Neural progenitor cell (in vitro differentiated cells): ENCODE measurements at regions not wholly inside any gene's neighbourhood (a gene's known extent, or its start where the extent isn't known, plus 50 kb on each side); places are given as distances from the start of the nearest gene placed in this dataset.
A peak's percentile ranks its signal among the peaks of the same experiment; 100 is the strongest.

Experiments used
- DNase-seq: peaks from one replicate; pipeline ENCODE4 v3.0.0-alpha.2; 2016; ENCODE audit warnings: low spot score
- H2AFZ ChIP-seq: fragments of 200-600 bp; sonication (generic); replicated peaks from 2 replicates; pipeline ENCODE4 v1.6.1; 2016; ENCODE audit warnings: antibody characterized with exemption
- H3F3A ChIP-seq: fragments of 200-600 bp; sonication (generic); 2 replicates; pipeline ENCODE4 v1.6.1; 2016; ENCODE audit warnings: antibody characterized with exemption, low read depth
- H3K27ac ChIP-seq: fragments of 200-600 bp; sonication (generic); 2 replicates; pipeline ENCODE4 v1.5.1; 2016; ENCODE audit warnings: mild to moderate bottlenecking
- H3K27me3 ChIP-seq: fragments of 200-600 bp; sonication (generic); 2 replicates; pipeline ENCODE4 v1.6.1; 2016; ENCODE audit warnings: mild to moderate bottlenecking, moderate library complexity
- H3K36me3 ChIP-seq: fragments of 200-600 bp; sonication (generic); 2 replicates; pipeline ENCODE4 v1.5.1; 2016
- H3K4me1 ChIP-seq: fragments of 200-600 bp; sonication (generic); 2 replicates; pipeline ENCODE4 v1.6.1; 2016; ENCODE audit warnings: mixed run types
- H3K4me2 ChIP-seq: fragments of 200-600 bp; sonication (generic); 2 replicates; pipeline ENCODE4 v1.6.1; 2016
- H3K4me3 ChIP-seq: fragments of 200-600 bp; sonication (generic); 2 replicates; pipeline ENCODE4 v1.5.1; 2016
- H3K79me2 ChIP-seq: fragments of 200-600 bp; sonication (generic); 2 replicates; pipeline ENCODE4 v1.6.1; 2016; ENCODE audit warnings: low read depth
- H3K9ac ChIP-seq: fragments of 200-600 bp; sonication (generic); 2 replicates; pipeline ENCODE4 v1.6.1; 2016
- H3K9me3 ChIP-seq: fragments of 200-600 bp; sonication (generic); 2 replicates; pipeline ENCODE4 v1.5.1; 2016; ENCODE audit warnings: low read depth
- H4K20me1 ChIP-seq: fragments of 200-600 bp; sonication (generic); 2 replicates; pipeline ENCODE4 v1.6.1; 2016; ENCODE audit warnings: low read depth
- H3K27ac Mint-ChIP-seq: 3 replicates; pipeline ENCODE4 v1.8.0; 2021; ENCODE audit warnings: mixed read lengths
- H3K27me3 Mint-ChIP-seq: 2 replicates; pipeline ENCODE4 v1.8.0; 2022; ENCODE audit warnings: low read depth, mild to moderate bottlenecking, inconsistent platforms, moderate library complexity, mixed read lengths; ENCODE audit not compliant: insufficient read depth
- H3K36me3 Mint-ChIP-seq: 3 replicates; pipeline ENCODE4 v1.8.0; 2021; ENCODE audit warnings: mixed read lengths
- H3K4me1 Mint-ChIP-seq: 3 replicates; pipeline ENCODE4 v1.8.0; 2021; ENCODE audit warnings: mixed read lengths
- H3K4me3 Mint-ChIP-seq: 3 replicates; pipeline ENCODE4 v1.8.0; 2021; ENCODE audit warnings: mild to moderate bottlenecking, moderate library complexity, mixed read lengths
- H3K9me3 Mint-ChIP-seq: 3 replicates; pipeline ENCODE4 v1.8.0; 2020; ENCODE audit warnings: mixed read lengths
- EZH2 ChIP-seq: fragments of 200-600 bp; sonication (generic); IDR thresholded peaks from 2 replicates; pipeline ENCODE4 v1.6.1; 2017; ENCODE audit warnings: antibody characterized with exemption, mild to moderate bottlenecking, moderate library complexity
- EZH2phosphoT487 ChIP-seq: fragments of 200-600 bp; sonication (generic); IDR thresholded peaks from 2 replicates; pipeline ENCODE4 v1.6.1; 2017; ENCODE audit warnings: antibody characterized with exemption
- TF ChIP-seq, protein P1 (sequence below): fragments of 200-600 bp; sonication (generic); IDR thresholded peaks from 2 replicates; pipeline ENCODE4 v1.5.1; 2017; ENCODE audit warnings: antibody characterized with exemption, mild to moderate bottlenecking

DNA sequence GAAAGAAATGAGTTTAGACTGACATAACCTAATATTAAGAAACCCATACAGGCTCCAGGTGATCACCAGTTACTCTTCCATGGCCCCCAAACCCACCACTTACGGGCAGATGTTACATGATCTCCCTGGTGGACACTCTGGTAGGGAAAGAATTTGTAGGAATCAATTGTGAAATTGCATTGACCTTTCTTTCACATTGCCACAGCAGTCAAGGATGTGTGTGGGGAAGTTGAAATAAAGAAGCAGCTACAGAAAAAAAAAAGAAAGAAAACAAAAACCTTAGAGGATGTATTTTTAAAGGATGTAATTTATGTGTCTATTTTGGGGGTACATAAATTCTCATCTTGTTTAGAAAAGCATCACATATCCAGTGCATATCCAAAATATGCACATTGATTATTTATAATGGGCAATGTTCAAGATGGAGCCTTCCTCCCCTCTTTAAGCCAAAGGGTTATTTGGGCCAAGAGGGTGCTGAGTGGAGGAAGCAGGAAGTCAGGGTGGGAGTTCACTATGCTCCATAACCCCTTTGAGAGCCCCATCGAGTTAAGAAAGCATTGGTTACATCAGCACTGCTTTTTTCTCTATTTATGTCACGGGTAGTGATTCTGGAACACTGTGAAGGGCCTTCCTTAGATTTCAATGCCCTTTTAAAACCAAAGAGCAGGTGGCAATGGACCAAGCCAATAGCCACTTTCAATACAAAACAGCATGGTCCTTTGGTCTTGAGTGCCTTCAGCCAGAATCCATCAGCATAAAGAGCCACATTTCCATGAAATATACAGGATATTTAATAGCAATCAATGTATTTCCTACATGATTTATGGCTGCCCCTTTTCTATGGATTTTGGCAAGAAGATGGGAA is 169.6 kb downstream of the LACC1 start:
- Histone ChIP-seq H3K9me3 (no peaks in the 10 kb centered on the region), H3K4me1 (peaks cover 33% of the 10 kb centered on the region), H3F3A (peaks cover 28% of the 10 kb centered on the region), H2AFZ (no peak overlapping the region), H3K79me2 (no peaks in the 10 kb centered on the region), H3K27ac (no peak overlapping the region), H3K36me3 (no peaks in the 10 kb centered on the region), H4K20me1 (no peaks in the 10 kb centered on the region), H3K27me3 (no peaks in the 10 kb centered on the region), H3K9ac (no peak overlapping the region), H3K4me2 (no peak overlapping the region), H3K4me3 (no peak overlapping the region)
- no peaks in the 10 kb centered on the region for H3K36me3 Mint-ChIP-seq
- H3K4me3 Mint-ChIP-seq = no peak overlapping the region
- TF ChIP-seq, protein P1, sequence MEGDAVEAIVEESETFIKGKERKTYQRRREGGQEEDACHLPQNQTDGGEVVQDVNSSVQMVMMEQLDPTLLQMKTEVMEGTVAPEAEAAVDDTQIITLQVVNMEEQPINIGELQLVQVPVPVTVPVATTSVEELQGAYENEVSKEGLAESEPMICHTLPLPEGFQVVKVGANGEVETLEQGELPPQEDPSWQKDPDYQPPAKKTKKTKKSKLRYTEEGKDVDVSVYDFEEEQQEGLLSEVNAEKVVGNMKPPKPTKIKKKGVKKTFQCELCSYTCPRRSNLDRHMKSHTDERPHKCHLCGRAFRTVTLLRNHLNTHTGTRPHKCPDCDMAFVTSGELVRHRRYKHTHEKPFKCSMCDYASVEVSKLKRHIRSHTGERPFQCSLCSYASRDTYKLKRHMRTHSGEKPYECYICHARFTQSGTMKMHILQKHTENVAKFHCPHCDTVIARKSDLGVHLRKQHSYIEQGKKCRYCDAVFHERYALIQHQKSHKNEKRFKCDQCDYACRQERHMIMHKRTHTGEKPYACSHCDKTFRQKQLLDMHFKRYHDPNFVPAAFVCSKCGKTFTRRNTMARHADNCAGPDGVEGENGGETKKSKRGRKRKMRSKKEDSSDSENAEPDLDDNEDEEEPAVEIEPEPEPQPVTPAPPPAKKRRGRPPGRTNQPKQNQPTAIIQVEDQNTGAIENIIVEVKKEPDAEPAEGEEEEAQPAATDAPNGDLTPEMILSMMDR = no peak
- TF ChIP-seq EZH2 (no peak), EZH2phosphoT487 (no peak)
- H3K27ac Mint-ChIP-seq = no peak overlapping the region
- DNase-seq = no peak
- no peaks in the 10 kb centered on the region for H3K27me3 Mint-ChIP-seq
- peaks cover 2% of the 10 kb centered on the region for H3K9me3 Mint-ChIP-seq
- peaks cover 67% of the 10 kb centered on the region for H3K4me1 Mint-ChIP-seq

DNA sequence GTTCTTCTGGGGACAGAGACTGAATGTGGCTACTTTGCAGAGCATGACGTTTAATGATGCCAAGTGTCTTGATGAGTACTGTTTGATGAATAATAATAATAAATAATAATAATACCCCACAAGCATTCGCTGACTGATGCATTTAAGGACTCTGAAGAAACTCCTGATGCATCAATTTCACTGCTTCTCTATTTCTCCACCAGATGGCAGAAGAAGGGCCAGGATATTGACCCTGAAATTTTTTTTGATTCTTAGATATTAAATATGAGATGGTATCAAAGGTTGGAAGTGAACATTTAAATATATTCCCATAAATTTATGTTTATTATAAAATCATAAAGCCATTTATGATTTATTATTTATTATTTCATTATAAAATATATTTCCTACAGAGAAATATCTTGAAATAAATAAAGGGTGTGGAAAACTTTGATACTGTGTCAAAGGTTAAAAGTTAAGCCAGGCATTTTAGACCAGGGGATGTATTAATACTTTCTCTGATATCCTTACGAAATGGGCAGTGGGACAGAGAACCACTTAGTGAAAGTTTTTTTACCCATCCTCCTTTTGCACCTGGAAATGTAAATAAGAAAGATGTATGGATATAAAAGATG is 170.9 kb downstream of the LACC1 start:
- Histone ChIP-seq H3K27me3 (no peaks in the 10 kb centered on the region), H3K4me3 (no peak overlapping the region), H3K36me3 (no peaks in the 10 kb centered on the region), H2AFZ (no peak overlapping the region), H3K27ac (no peak overlapping the region), H3K79me2 (no peaks in the 10 kb centered on the region), H3K4me1 (peaks cover 24% of the 10 kb centered on the region), H3K9me3 (no peaks in the 10 kb centered on the region), H3K4me2 (no peak overlapping the region), H3F3A (peaks cover 18% of the 10 kb centered on the region), H4K20me1 (no peaks in the 10 kb centered on the region), H3K9ac (no peak overlapping the region)
- Mint-ChIP-seq H3K4me3 (no peak overlapping the region), H3K9me3 (peaks cover 2% of the 10 kb centered on the region), H3K36me3 (no peaks in the 10 kb centered on the region), H3K4me1 (peaks cover 67% of the 10 kb centered on the region), H3K27ac (no peak overlapping the region), H3K27me3 (no peaks in the 10 kb centered on the region)
- no peak for DNase-seq
- TF ChIP-seq, protein P1 = peak; percentile 75
- TF ChIP-seq EZH2phosphoT487 = no peak

GRCh38 chr13:44051405-44051804 is 171.7 kb downstream of the LACC1 start:
- Mint-ChIP-seq H3K36me3 (no peaks in the 10 kb centered on the region), H3K27me3 (no peaks in the 10 kb centered on the region), H3K27ac (peak overlapping the region; percentile 99), H3K9me3 (peaks cover 2% of the 10 kb centered on the region), H3K4me1 (peaks cover 64% of the 10 kb centered on the region), H3K4me3 (no peak overlapping the region)
- no peaks in the 10 kb centered on the region for H3K36me3 ChIP-seq
- no peak overlapping the region for H3K27ac ChIP-seq
- H3K4me2 ChIP-seq = no peak overlapping the region
- H3K27me3 ChIP-seq = no peaks in the 10 kb centered on the region
- H3K4me3 ChIP-seq = no peak overlapping the region
- no peaks in the 10 kb centered on the region for H4K20me1 ChIP-seq
- peaks cover 15% of the 10 kb centered on the region for H3K4me1 ChIP-seq
- DNase-seq = no peak
- TF ChIP-seq, protein P1 = no peak
- TF ChIP-seq EZH2phosphoT487 (no peak), EZH2 (no peak)
- peaks cover 11% of the 10 kb centered on the region for H3F3A ChIP-seq
- H3K79me2 ChIP-seq = no peaks in the 10 kb centered on the region
- no peaks in the 10 kb centered on the region for H3K9me3 ChIP-seq
- H2AFZ ChIP-seq = no peak overlapping the region
- H3K9ac ChIP-seq = no peak overlapping the region
